Liver (tissue), 7 donors: ENCODE measurements at regions not wholly inside any gene's neighbourhood (a gene's known extent, or its start where the extent isn't known, plus 50 kb on each side); places are given as distances from the start of the nearest gene placed in this dataset.

Experiments used
- DNase-seq: peaks from one replicate; pipeline ENCODE4 v3.0.0-alpha.2; 2017; ENCODE audit warnings: low spot score
- H3K27ac ChIP-seq, 2 donors: one replicate each; pipeline ENCODE4 v1.7.0; 2013; ENCODE audit warnings: inconsistent platforms in 2 of 2, low read length in 2 of 2, control low read depth in 1 of 2, low read depth in 1 of 2, mild to moderate bottlenecking in 1 of 2
- H3K27me3 ChIP-seq, 4 donors: one replicate each; pipeline versions ENCODE4 v1.6.1 to v1.7.0; 2013; ENCODE audit warnings: low read length in 3 of 4, inconsistent platforms in 1 of 4, mild to moderate bottlenecking in 1 of 4, moderate library complexity in 1 of 4; ENCODE audit not compliant: control insufficient read depth in 4 of 4, insufficient read depth in 4 of 4
- H3K36me3 ChIP-seq, 4 donors: one replicate each; pipeline versions ENCODE4 v1.6.1 to v1.7.0; 2013; ENCODE audit warnings: low read length in 3 of 4, mild to moderate bottlenecking in 3 of 4, low read depth in 1 of 4, moderate library complexity in 1 of 4; ENCODE audit not compliant: control insufficient read depth in 4 of 4, insufficient read depth in 3 of 4
- H3K4me1 ChIP-seq, 4 donors: one replicate each; pipeline versions ENCODE4 v1.6.1 to v1.7.0; 2013; ENCODE audit warnings: low read length in 3 of 4, mild to moderate bottlenecking in 3 of 4, moderate library complexity in 1 of 4; ENCODE audit not compliant: control insufficient read depth in 4 of 4, insufficient read depth in 4 of 4
- H3K4me3 ChIP-seq, 3 donors: one replicate each; pipeline versions ENCODE4 v1.6.1 to v1.7.0; 2013; ENCODE audit warnings: low read length in 3 of 3, control low read depth in 1 of 3, low read depth in 1 of 3, mild to moderate bottlenecking in 1 of 3
- H3K9ac ChIP-seq, 2 donors: one replicate each; pipeline ENCODE4 v1.7.0; 2013; ENCODE audit warnings: low read length in 2 of 2, mild to moderate bottlenecking in 2 of 2, moderate library complexity in 2 of 2, control low read depth in 1 of 2, low read depth in 1 of 2
- H3K9me3 ChIP-seq, 4 donors: one replicate each; pipeline versions ENCODE4 v1.6.1 to v1.7.0; 2013; ENCODE audit warnings: low read length in 3 of 4; ENCODE audit not compliant: control insufficient read depth in 4 of 4
- ATF3 ChIP-seq: IDR thresholded peaks from 2 replicates; pipeline ENCODE4 v1.6.1; 2016; ENCODE audit warnings: antibody characterized with exemption
- EGR1 ChIP-seq, 2 donors: IDR thresholded peaks; 2 replicates each; pipeline ENCODE4 v1.6.1; 2016 to 2018; ENCODE audit warnings: antibody characterized with exemption in 2 of 2, low read depth in 2 of 2
- FOXA1 ChIP-seq: IDR thresholded peaks from 2 replicates; pipeline ENCODE4 v1.6.1; 2016; ENCODE audit warnings: antibody characterized with exemption
- FOXA2 ChIP-seq: IDR thresholded peaks from 2 replicates; pipeline ENCODE4 v1.6.1; 2016; ENCODE audit warnings: antibody characterized with exemption
- GABPA ChIP-seq, 2 donors: IDR thresholded peaks in 1 of 2; conservative IDR thresholded peaks in 1 of 2; 2 replicates each; pipeline ENCODE4 v1.6.1; 2016; ENCODE audit warnings: antibody characterized with exemption in 2 of 2, mild to moderate bottlenecking in 1 of 2, moderate library complexity in 1 of 2
- HNF4A ChIP-seq, 2 donors: conservative IDR thresholded peaks; 2 replicates each; pipeline ENCODE4 v1.6.1; 2016; ENCODE audit warnings: antibody characterized with exemption in 2 of 2, mild to moderate bottlenecking in 2 of 2
- HNF4G ChIP-seq: IDR thresholded peaks from 2 replicates; pipeline ENCODE4 v1.6.1; 2016; ENCODE audit warnings: antibody characterized with exemption
- JUND ChIP-seq, 2 donors: IDR thresholded peaks; 2 replicates each; pipeline ENCODE4 v1.6.1; 2016; ENCODE audit warnings: antibody characterized with exemption in 2 of 2
- MAX ChIP-seq: IDR thresholded peaks from 2 replicates; pipeline ENCODE4 v1.6.1; 2016; ENCODE audit warnings: antibody characterized with exemption
- NR2F2 ChIP-seq: IDR thresholded peaks from 2 replicates; pipeline ENCODE4 v1.6.1; 2016; ENCODE audit warnings: antibody characterized with exemption
- RAD21 ChIP-seq, 2 donors: IDR thresholded peaks; 2 replicates each; pipeline ENCODE4 v1.6.1; 2016; ENCODE audit warnings: antibody characterized with exemption in 2 of 2, mild to moderate bottlenecking in 2 of 2
- REST ChIP-seq: IDR thresholded peaks from 2 replicates; pipeline ENCODE4 v1.6.1; 2016; ENCODE audit warnings: antibody characterized with exemption, mild to moderate bottlenecking
- RXRA ChIP-seq, 2 donors: IDR thresholded peaks; 2 replicates each; pipeline ENCODE4 v1.6.1; 2017 to 2018; ENCODE audit warnings: antibody characterized with exemption in 2 of 2, mild to moderate bottlenecking in 1 of 2
- SP1 ChIP-seq: IDR thresholded peaks from 2 replicates; pipeline ENCODE4 v1.6.1; 2018; ENCODE audit warnings: antibody characterized with exemption, mild to moderate bottlenecking
- TAF1 ChIP-seq: conservative IDR thresholded peaks from 2 replicates; pipeline ENCODE4 v1.6.1; 2016; ENCODE audit warnings: antibody characterized with exemption, mild to moderate bottlenecking
- YY1 ChIP-seq: IDR thresholded peaks from 2 replicates; pipeline ENCODE4 v1.6.1; 2016; ENCODE audit warnings: antibody characterized with exemption, mild to moderate bottlenecking
- ZBTB33 ChIP-seq: IDR thresholded peaks from 2 replicates; pipeline ENCODE4 v1.6.1; 2016; ENCODE audit warnings: antibody characterized with exemption
- WGBS: extraction: QIAGEN DNeasy Blood & Tissue Kit; methylation state at CpG from one replicate; pipeline ENCODE4 v1.1.7; 2013; 5-methylcytosine and 5-hydroxymethylcytosine counted together
- donor health status: healthy.
- donor health status: healthy.
- donor health status: healthy.
- donor health status: healthy.

- no peak for TF ChIP-seq NR2F2
- no peak for TF ChIP-seq EGR1 (IDR thresholded peaks at IDR 0.05; ENCODE audit: low read depth in 2 of 2)
- no peak for TF ChIP-seq TAF1
- no peak for TF ChIP-seq RAD21 (IDR thresholded peaks at IDR 0.05)
- TF ChIP-seq SP1 = no peak
- no peak for TF ChIP-seq ZBTB33
- TF ChIP-seq GABPA (IDR thresholded peaks at IDR 0.05 in 1 of 2, conservative IDR thresholded peaks at IDR 0.05 in 1 of 2) = no peak
- Histone ChIP-seq H3K27me3 (no peaks in the 10 kb centered on the region), H3K36me3 (no peaks in the 10 kb centered on the region), H3K4me3 (no peak overlapping the region), H3K27ac (no peak overlapping the region), H3K9ac (no peak overlapping the region), H3K9me3 (peaks cover 0 to 7% (median 2%) of the 10 kb centered on the region in 4 donors), H3K4me1 (no peaks in the 10 kb centered on the region)
- no peak for DNase-seq
These were observed 1273.0 kb downstream of the OTOL1 start for GRCh38 chr3:162769564-162769963.

- WGBS = 49% methylated on average over 2 of the region's 2 CpGs
- no peaks in the 10 kb centered on the region for H3K27me3 ChIP-seq
- H3K4me1 ChIP-seq = no peaks in the 10 kb centered on the region
- H3K27ac ChIP-seq = no peak overlapping the region
- DNase-seq = no peak
- peaks cover 0 to 6% (median 2%) of the 10 kb centered on the region in 4 donors for H3K9me3 ChIP-seq
- no peak for TF ChIP-seq YY1
- TF ChIP-seq TAF1 = no peak
- TF ChIP-seq MAX = no peak
- no peak for TF ChIP-seq HNF4G
- TF ChIP-seq ZBTB33 = no peak
- TF ChIP-seq FOXA1 = no peak
- TF ChIP-seq GABPA (IDR thresholded peaks at IDR 0.05 in 1 of 2, conservative IDR thresholded peaks at IDR 0.05 in 1 of 2) = no peak
- TF ChIP-seq FOXA2 = no peak
- TF ChIP-seq REST = no peak
- TF ChIP-seq RAD21 (IDR thresholded peaks at IDR 0.05) = no peak
- no peak for TF ChIP-seq JUND (IDR thresholded peaks at IDR 0.05)
- TF ChIP-seq ATF3 = no peak
- TF ChIP-seq SP1 = no peak
- TF ChIP-seq HNF4A (conservative IDR thresholded peaks at IDR 0.05) = no peak
- TF ChIP-seq RXRA (IDR thresholded peaks at IDR 0.05) = no peak
- no peaks in the 10 kb centered on the region for H3K36me3 ChIP-seq
- H3K4me3 ChIP-seq = no peak overlapping the region
- H3K9ac ChIP-seq = no peak overlapping the region
These were observed 1273.9 kb downstream of the OTOL1 start for GRCh38 chr3:162770551-162770950.
